HepG2 (cell line): ENCODE measurements at regions not wholly inside any gene's neighbourhood (a gene's known extent, or its start where the extent isn't known, plus 50 kb on each side); places are given as distances from the start of the nearest gene placed in this dataset.

Source experiments
- ATAC-seq: fragments of 200-7000 bp; cut with Tn5 transposase; 3 replicates; pipeline ENCODE4 v1.9.1; 2020; ENCODE audit warnings: mild to moderate bottlenecking, moderate library complexity
- BruUV-seq: library from RNA; stranded (reverse); fragments of 400-500 nt; replicated peaks from 2 replicates; lab custom pipeline; 2021; lab: Mats Ljungman, UMichigan
- CTCF ChIA-PET: fragments of 300-600 bp; formaldehyde crosslinking; extraction: SDS; loops from one replicate; lab custom pipeline; 2021; ENCODE audit warnings: low total read pairs, inconsistent platforms, low intra/inter-chr PET ratio; lab: Yijun Ruan, JAX
- POLR2A ChIA-PET: fragments of 350-600 bp; sonication (Branson Sonifier 250); formaldehyde crosslinking; loops from one replicate; lab custom pipeline; 2020; ENCODE audit warnings: antibody characterized with exemption, inconsistent platforms; lab: Yijun Ruan, JAX
- DNase-seq: peaks from one replicate; pipeline ENCODE4 v3.0.0-alpha.2; 2015; ENCODE audit warnings: low spot score
- FAIRE-seq: peaks from 3 replicates; lab custom pipeline; 2011; peaks lifted over from hg19 to GRCh38; lab: Jason Lieb, UNC
- H2AFZ ChIP-seq: one replicate; pipeline ENCODE4 v1.6.1; 2011; ENCODE audit warnings: low read length, inconsistent platforms
- H3K27ac ChIP-seq: fragments of 300-600 bp; 3 replicates; pipeline ENCODE4 v1.8.0; 2011; ENCODE audit warnings: mixed run types, mild to moderate bottlenecking, mixed read lengths, low read length, inconsistent platforms; ENCODE audit not compliant: insufficient read depth; ENCODE audit errors: extremely low read length
- H3K27me3 ChIP-seq, 2 experiments: fragments of 200-600 bp in 1 of 2; 2 replicates in 1 of 2; 3 replicates in 1 of 2; pipeline versions ENCODE4 v1.6.0 to v1.8.0; 2011; ENCODE audit warnings: low read length in 2 of 2, mild to moderate bottlenecking in 2 of 2, moderate library complexity in 2 of 2, inconsistent platforms in 1 of 2; ENCODE audit not compliant: insufficient read depth in 2 of 2, control insufficient read depth in 1 of 2
- H3K36me3 ChIP-seq, 2 experiments: fragments of 200-600 bp in 1 of 2; replicated peaks in 1 of 2; 2 replicates in 1 of 2; 3 replicates in 1 of 2; pipeline versions ENCODE4 v1.5.1 to v1.8.0; 2011; ENCODE audit warnings: low read length in 2 of 2, inconsistent platforms in 1 of 2; ENCODE audit not compliant: insufficient read depth in 2 of 2, control insufficient read depth in 1 of 2
- H3K4me1 ChIP-seq: 2 replicates; pipeline ENCODE4 v1.5.1; 2012; ENCODE audit warnings: low read length, inconsistent platforms; ENCODE audit not compliant: insufficient read depth
- H3K4me2 ChIP-seq: 2 replicates; pipeline ENCODE4 v1.6.0; 2011; ENCODE audit warnings: low read depth, low read length, inconsistent platforms
- H3K4me3 ChIP-seq, 3 experiments: fragments of 200-600 bp in 1 of 3; sonication (generic), shearing (Covaris generic) in 1 of 3; replicated peaks in 1 of 3; 2 replicates each; pipeline ENCODE4 v1.5.1; 2011 to 2016; ENCODE audit warnings: low read length in 3 of 3, inconsistent platforms in 2 of 3, low read depth in 2 of 3, mild to moderate bottlenecking in 2 of 3, control low read depth in 1 of 3, mixed read lengths in 1 of 3; ENCODE audit not compliant: insufficient read depth in 1 of 3
- H3K79me2 ChIP-seq: one replicate; pipeline ENCODE4 v1.6.1; 2011; ENCODE audit warnings: low read length, inconsistent platforms; ENCODE audit not compliant: insufficient read depth
- H3K9ac ChIP-seq: 2 replicates; pipeline ENCODE4 v1.6.0; 2011; ENCODE audit warnings: mild to moderate bottlenecking, low read depth, low read length, inconsistent platforms; ENCODE audit not compliant: insufficient read depth
- H3K9me3 ChIP-seq: 2 replicates; pipeline ENCODE4 v1.5.1; 2012; ENCODE audit warnings: mild to moderate bottlenecking, low read length
- H4K20me1 ChIP-seq: 2 replicates; pipeline ENCODE4 v1.6.0; 2011; ENCODE audit warnings: inconsistent platforms, mild to moderate bottlenecking, low read length, moderate library complexity; ENCODE audit not compliant: insufficient read depth
- ARID4A ChIP-seq: sonication (generic); formaldehyde crosslinking; IDR thresholded peaks from 2 replicates; pipeline ENCODE4 v1.5.0; 2020; ENCODE audit warnings: mild to moderate bottlenecking, missing genetic modification reagents, borderline replicate concordance
- KAT2B ChIP-seq: fragments of 150-350 bp; IDR thresholded peaks from 2 replicates; pipeline ENCODE4 v1.6.1; 2014; ENCODE audit warnings: low read depth, low read length, borderline replicate concordance
- NBN ChIP-seq: fragments of 450-650 bp; conservative IDR thresholded peaks from 2 replicates; pipeline ENCODE4 v1.6.1; 2017
- RFX3 ChIP-seq: IDR thresholded peaks from 2 replicates; pipeline ENCODE4 v1.6.1; 2016; ENCODE audit warnings: missing biosample characterization, missing genetic modification reagents
- THAP7 ChIP-seq: sonication (generic); formaldehyde crosslinking; IDR thresholded peaks from 2 replicates; pipeline ENCODE4 v1.8.1; 2023; ENCODE audit warnings: mild to moderate bottlenecking, missing genetic modification reagents
- THYN1 ChIP-seq: sonication (generic); formaldehyde crosslinking; IDR thresholded peaks from 2 replicates; pipeline ENCODE4 v1.8.1; 2023; ENCODE audit warnings: low read depth, mild to moderate bottlenecking, moderate library complexity, missing genetic modification reagents, borderline replicate concordance
- ZNF646 ChIP-seq: sonication (generic); formaldehyde crosslinking; IDR thresholded peaks from 2 replicates; pipeline ENCODE4 v1.9.0; 2021; ENCODE audit warnings: mild to moderate bottlenecking, missing genetic modification reagents
- WGBS: methylation state at CpG from one replicate; pipeline ENCODE4 v1.1.6; 2017; ENCODE audit warnings: low lambda C conversion rate; 5-methylcytosine and 5-hydroxymethylcytosine counted together
- in situ Hi-C: cut with HindIII; loops from 2 replicates; pipeline ENCODE4 v1.10.0; 2017; ENCODE audit warnings: low pct_unique_long_range_greater_than_20kb; ENCODE audit not compliant: extremely low pct_ligation_motif_present
- intact Hi-C: fragments of 100-400 bp; cut with micrococcal nuclease; formaldehyde crosslinking; loops from one replicate; pipeline ENCODE4 v1.10.0; 2022; ENCODE audit not compliant: unreplicated experiment

GRCh38 chr15:70530017-70530499 is 233.3 kb downstream of the UACA start (continued):
- peak; percentile 73 for TF ChIP-seq ZNF646 (CRISPR knock-in tag)
- no peak for TF ChIP-seq THAP7 (CRISPR knock-in tag)
- TF ChIP-seq NBN: 0 out of 2 replicates have a peak, but pooled peaks have one; percentile 62

- Histone ChIP-seq H2AFZ (no peak overlapping the region), H3K4me3 (no peak overlapping the region), H4K20me1 (no peaks in the 10 kb centered on the region), H3K27ac (no peak overlapping the region), H3K9me3 (no peaks in the 10 kb centered on the region), H3K79me2 (no peaks in the 10 kb centered on the region), H3K4me1 (peaks cover 41% of the 10 kb centered on the region), H3K27me3 (peaks cover 1 to 8% of the 10 kb centered on the region in 2 experiments; a peak in 2 of 5 replicates), H3K36me3 (no peaks in the 10 kb centered on the region), H3K9ac (no peak overlapping the region)
- ATAC-seq (peak; percentile 46), DNase-seq (no peak)
- in situ Hi-C loops: no loop called here
- POLR2A ChIA-PET: no interaction called here
- intact Hi-C loops: no loop called here
- CTCF ChIA-PET: no interaction called here
- WGBS: 31% methylated on average over 4 of the region's 4 CpGs
- no TSS peak for BruUV-seq
- TF ChIP-seq RFX3 (CRISPR knock-in tag): no peak
- TF ChIP-seq THYN1: no peak
- TF ChIP-seq KAT2B: no peak
- peak; percentile 9; the same call in 1 of the 2 replicates for TF ChIP-seq ARID4A (CRISPR knock-in tag)
- TF ChIP-seq, all 625 proteins: peak for 1
- peak overlapping the region; percentile 59 for H3K4me2 ChIP-seq
- FAIRE-seq: no peak
Observed at GRCh38 chr15:70528816-70529215, 234.5 kb downstream of the UACA start.
